Kidney epithelial cell (primary cell): ENCODE measurements at regions not wholly inside any gene's neighbourhood (a gene's known extent, or its start where the extent isn't known, plus 50 kb on each side); places are given as distances from the start of the nearest gene placed in this dataset.

Source experiments
- DNase-seq: peaks from one replicate; pipeline ENCODE4 v3.0.0-alpha.2; 2010; ENCODE audit warnings: low read depth
- H3K27me3 ChIP-seq: 2 replicates; pipeline ENCODE4 v1.6.0; 2011; ENCODE audit warnings: low read length; ENCODE audit not compliant: control insufficient read depth, insufficient read depth
- H3K36me3 ChIP-seq: 2 replicates; pipeline ENCODE4 v1.5.1; 2011; ENCODE audit warnings: low read length; ENCODE audit not compliant: control insufficient read depth, insufficient read depth
- H3K4me3 ChIP-seq: 2 replicates; pipeline ENCODE4 v1.5.1; 2011; ENCODE audit warnings: low read depth, mild to moderate bottlenecking, control low read depth, low read length
- CTCF ChIP-seq: IDR thresholded peaks from 2 replicates; pipeline ENCODE4 v1.5.1; 2011; ENCODE audit warnings: mild to moderate bottlenecking, moderate library complexity, low read length, control low read depth, inconsistent platforms; ENCODE audit not compliant: insufficient read depth, poor library complexity, severe bottlenecking

- no peak overlapping the region for H3K4me3 ChIP-seq
- no peak for TF ChIP-seq CTCF
- no peak for DNase-seq
Measured at GRCh38 chr2:206218796-206219499, 55.5 kb upstream of the ZDBF2 start.

GRCh38 chr2:206219957-206220356 lies 54.5 kb upstream of the ZDBF2 start:
- no peak for TF ChIP-seq CTCF
- no peak for DNase-seq
- Histone ChIP-seq H3K36me3 (no peaks in the 10 kb centered on the region), H3K27me3 (no peaks in the 10 kb centered on the region), H3K4me3 (no peak overlapping the region)

More at GRCh38 chr2:206218796-206219499, 55.5 kb upstream of the ZDBF2 start:
- Histone ChIP-seq H3K36me3 (no peaks in the 10 kb centered on the region), H3K27me3 (no peaks in the 10 kb centered on the region)

- no peak overlapping the region for H3K4me3 ChIP-seq
- no peaks in the 10 kb centered on the region for H3K36me3 ChIP-seq
- no peak for TF ChIP-seq CTCF
- no peak for DNase-seq
- no peaks in the 10 kb centered on the region for H3K27me3 ChIP-seq
Measured at GRCh38 chr2:206220997-206221396, 53.5 kb upstream of the ZDBF2 start.
